CD4-positive, alpha-beta T cell treated with Interleukin-6 at 100 ng/mL for 8 hours (primary cell): ENCODE measurements at regions not wholly inside any gene's neighbourhood (a gene's known extent, or its start where the extent isn't known, plus 50 kb on each side); places are given as distances from the start of the nearest gene placed in this dataset.

Source experiments
- DNase-seq: peaks from one replicate; pipeline ENCODE4 v3.0.0-alpha.2; 2020; ENCODE audit warnings: mixed read lengths, low spot score

DNA sequence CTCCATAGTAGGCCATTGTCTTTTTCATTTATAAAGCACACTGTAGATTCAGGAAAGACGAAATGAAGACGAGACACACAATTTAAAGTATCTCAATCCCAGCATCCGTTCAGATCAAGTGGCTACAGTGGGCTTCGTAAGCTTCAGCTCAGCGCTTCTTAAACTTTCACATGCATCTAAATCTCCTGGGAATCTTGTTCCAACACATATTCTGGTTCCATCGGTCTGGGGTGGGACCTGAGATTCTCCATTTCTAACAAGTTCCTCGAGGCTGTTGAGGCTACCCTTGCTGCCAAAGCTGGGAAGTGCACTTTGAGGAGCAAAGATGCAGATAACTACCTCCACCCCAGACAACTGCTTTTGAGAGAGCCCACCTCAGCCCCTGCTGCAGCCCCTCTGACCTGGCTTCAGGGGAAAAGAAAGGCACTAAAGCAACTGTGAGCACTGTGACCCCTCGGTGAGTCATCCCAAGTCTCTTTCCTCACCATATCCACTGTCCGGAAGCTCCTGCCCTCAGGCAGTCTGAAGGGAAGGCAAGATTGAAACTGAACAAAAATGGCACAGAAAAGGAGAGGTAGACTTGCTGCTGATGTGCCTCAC is 201.1 kb upstream of the FBXO11 start:
- DNase-seq = no peak

DNA sequence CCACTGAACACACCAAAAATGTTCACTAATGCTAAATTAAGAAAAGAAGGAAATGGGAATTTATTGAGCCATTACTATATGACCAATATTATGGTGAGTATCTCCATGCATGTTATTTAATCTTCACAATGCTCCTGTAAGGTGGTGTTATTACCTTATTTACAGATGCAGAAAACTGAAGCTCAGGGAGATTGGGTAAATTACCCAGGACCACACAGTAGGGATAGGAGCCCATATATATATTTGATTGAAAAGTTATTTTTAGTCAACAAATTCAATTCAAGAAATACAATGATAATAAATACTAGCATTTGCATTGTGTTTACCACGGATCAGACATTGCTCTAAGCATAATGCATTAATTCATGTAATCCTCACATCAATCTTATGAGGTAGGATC is 202.2 kb upstream of the FBXO11 start:
- DNase-seq = no peak

DNA sequence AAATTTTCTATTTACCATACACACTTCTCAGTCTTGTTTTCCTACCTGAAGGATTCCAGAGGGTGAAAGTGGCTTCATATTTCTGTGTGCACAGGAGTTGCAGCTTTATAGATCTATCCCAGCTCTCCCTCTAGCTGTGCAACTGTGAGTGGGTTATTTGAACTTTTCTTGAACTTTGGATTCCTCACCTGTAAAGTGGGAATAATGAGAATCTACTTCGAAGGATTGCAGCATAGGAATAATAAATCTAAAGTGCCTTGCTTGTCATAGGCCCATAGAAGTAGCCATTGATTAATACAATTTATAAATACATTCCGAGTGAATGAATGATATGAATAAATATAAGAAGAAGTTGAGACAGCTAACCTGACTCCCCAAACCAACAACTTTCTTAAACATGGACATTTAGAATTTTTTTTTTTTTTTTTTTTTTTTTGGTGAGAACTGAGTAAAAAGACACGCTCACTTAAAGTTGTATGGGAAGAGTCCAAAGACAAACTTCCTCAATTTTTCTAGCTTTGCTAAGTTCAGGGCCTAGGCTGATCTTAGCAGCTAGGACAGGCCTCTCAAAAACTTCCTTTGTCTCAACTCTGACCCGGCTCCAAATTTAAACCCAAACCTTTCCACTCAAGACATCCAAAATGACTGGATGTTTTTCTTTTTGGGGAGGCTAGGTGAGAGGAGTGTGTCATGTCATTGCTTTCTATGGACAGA is 203.3 kb upstream of the FBXO11 start:
- no peak for DNase-seq

DNA sequence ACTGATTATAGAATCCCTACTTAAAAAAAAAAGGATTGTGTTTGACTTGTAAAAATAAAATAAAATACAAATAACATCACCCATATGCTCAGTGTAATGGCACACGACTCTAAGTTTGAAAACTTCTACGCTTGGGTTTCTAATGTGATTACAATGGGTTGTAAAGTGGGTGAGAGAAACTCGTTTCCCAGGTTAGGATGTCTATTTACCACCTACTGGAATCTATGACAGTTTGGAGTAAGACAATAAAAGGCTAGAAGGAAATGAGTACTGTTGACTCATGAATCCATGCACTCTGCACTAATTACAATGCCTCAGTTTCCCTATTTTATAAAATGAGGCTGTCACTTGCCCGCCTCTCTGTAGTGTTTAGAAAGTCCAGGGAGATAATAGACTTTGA is 204.0 kb upstream of the FOXN2 start:
- DNase-seq = no peak

DNA sequence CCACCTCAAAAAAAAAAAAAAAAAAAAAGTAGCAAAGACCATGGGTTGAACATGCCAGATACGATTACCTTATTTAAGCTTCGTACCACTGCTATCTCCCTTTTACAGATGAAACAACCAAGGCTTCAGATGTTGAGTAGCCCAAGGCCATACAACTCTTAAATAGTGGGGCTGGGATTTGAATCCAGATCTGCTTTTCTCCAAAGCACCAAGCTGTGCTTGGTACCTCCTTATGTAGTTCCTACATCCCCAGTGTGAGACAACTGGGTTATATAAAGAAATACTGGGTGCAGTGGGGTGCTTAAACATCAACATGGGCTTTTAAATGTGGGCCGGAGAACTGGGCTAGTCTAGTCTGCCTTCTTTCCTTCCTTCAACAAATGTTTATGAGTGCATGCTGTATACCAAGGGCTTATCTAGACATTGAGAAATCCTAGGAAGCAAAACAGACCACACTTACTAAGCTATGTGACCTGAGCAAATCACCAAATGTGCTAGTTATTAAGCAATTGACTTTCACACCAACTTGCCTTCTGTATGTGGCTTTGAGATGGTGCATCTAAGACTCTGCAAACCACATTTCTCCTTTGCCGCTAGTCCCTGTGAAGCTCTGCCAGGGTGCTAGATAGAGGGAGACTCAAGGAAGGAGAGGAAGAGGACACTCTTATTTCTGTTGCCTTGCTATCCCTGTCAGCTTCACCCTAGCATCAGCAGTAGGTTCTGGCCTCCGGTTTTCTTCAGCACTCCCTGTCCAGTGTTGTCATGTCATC is 201.4 kb upstream of the FOXN2 start:
- DNase-seq = no peak

DNA sequence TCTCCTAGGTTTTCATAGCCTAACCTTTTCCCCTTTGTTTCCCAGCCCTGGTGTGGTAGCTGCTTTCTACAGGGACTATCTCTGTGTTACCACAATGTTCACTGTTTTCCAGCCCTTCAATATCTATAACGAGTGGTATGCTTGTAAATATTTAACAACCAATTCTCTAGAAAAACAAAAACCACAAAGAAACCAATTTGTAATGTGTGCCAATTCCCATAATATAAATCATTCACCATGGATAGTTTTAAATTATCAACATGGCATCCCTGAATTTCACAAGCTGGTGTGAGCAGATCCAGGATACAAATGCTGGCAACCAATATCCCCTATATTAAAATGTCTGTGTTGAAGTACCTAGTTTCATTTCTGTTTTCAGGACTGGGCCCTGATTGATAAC is 200.7 kb upstream of the FOXN2 start:
- DNase-seq = no peak

DNA sequence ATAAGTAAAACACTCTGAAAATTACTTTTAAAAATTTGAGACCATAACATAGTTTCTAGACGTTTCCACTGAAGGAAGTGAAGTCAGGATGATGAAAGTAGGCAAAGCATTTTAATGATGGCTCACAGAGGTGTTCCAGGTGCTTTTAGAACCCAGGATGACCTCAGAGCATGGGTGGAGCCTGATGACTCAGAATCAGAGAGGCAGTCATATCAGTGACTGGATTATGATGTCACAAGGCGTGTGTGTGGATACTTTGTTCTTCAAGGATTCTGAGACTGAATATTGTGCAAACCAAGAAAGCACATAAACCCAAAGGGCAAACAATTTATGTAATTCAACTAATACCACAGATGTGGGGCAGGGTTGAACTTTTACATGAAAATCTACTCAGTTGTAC is 200.2 kb upstream of the FOXN2 start:
- peak; percentile 8 for DNase-seq

DNA sequence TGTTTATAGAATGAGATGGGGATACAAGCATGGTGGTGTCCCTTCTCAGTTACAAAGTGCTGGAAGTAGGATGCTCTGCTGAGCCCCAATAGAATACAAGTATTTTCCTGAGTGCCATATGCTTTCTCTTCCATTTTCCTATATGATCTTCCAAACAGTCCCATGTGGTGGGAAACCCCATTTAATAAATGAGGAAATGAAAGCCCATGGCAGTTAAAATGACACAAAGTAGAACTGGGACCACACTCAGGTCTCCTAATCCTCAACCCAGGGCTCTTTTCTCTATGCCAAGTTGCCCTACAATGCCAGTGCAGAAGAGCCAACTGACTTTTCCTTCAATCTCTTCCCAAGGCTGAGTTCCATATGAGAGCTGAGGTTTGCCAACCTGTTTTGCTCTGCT is 198.0 kb upstream of the FOXN2 start:
- DNase-seq = no peak

DNA sequence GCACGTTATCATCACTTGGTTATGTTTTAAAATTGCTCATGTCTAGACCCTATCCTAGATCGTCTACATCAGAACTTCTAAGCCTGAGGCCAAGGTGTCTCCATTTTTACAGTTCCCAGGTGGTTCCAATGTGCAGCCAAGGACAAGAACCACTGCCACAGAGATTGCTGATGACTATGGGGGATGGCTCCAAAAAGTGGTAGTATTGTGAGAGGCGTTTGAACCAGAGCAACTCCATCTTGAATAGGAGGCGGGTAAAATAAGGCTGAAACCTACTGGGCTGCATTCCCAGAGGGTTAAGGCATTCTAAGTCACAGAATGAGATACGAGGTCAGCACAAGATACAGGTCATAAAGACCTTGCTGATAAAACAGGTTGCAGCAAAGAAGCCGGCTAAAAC is 195.6 kb upstream of the FOXN2 start:
- no peak for DNase-seq

DNA sequence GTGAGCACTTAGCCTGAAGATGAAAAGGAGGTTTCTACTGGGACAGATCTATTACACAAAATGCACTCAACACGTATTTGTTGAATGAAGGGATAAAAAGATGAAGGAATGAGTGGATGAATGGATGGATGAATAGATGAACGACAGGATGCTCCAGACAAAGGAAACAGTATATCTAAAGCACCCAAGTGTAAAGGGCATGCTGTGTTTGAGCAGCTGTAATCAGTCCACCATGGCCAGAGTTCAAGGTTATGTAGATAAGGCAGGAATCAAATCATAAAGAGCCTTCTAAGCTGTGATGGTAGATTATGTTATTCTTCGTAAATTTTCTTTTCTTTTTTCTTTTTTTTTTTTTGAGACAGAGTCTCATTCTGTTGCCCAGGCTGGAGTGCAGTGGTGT is 194.4 kb upstream of the FOXN2 start:
- no peak for DNase-seq

DNA sequence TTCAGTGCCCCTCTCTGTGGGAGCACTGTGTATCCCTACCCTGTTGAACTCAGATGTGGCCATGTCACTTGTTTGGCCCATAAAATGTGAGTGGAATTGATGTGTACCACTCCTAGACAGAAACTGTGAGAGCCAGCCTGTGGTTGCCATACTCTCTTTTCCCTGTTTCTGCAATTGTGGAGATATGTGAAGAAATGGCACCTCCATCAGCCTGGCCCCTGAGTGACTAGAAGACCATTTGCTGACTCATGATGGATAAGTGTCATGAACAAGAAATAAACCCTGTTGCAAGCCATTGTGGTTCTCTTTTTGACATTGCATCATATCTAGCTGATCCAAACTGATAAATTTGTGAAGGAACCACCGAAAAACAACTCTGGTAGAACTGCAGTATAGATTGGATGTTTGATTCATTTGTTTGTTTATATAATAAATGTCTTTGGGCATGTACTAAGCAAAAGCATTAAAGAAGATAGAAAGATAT is 193.7 kb upstream of the FOXN2 start:
- DNase-seq = no peak

DNA sequence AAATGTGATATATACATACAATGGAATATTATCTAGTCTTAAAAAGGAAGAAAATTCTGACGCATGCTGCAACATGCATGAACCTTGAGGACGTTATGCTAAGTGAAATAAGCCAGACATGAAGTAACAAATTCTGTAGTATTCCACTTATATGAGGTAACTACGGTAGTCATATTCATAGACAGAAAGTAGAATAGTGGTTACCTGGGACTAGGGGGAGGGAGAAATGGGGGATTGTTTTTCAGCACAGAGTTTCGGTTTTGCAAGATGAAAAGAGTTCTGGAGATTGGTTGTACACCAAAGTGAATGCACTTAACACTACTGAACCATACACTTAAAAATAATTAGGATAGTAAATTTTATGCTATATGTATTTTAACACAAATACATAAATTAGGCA is 192.3 kb upstream of the FOXN2 start:
- no peak for DNase-seq

DNA sequence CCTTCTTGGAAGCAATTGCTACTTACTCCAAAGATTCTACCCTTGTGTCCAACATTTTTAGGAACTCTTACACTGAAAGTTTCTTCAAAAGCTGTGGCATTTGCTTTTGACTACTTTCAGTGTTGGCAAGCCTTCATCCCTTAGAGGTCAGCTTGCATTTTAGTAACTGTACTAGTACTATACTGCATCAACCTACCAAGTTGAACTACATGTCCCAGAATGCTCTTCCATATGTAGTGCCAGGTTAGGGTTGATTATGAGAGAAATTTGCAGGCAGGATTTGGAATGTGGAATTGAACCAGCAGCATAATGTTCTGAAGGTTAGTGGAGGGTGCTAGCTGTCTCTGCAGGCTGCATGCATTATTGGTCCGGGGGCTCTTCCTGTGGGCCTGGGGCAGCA is 189.9 kb upstream of the FOXN2 start:
- DNase-seq = no peak

DNA sequence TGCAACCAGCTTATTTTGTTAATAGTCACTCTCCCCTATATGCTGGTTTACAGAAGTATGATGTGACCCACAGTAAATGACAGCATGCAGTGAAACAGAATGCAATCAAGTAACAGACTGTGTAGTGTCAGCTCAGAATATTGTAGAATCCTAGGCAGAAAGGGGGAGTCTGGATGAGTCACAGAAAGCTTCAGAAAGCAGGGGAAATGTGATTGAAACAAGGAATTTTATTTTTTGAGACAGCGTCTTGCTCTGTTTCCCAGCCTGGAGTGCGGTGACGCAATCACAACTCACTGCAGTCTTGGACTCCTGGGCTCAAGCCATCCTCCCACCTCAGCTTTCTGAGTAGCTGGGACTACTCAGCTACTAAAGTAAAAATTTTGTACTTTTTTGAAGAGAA is 188.3 kb upstream of the FOXN2 start:
- DNase-seq = no peak

DNA sequence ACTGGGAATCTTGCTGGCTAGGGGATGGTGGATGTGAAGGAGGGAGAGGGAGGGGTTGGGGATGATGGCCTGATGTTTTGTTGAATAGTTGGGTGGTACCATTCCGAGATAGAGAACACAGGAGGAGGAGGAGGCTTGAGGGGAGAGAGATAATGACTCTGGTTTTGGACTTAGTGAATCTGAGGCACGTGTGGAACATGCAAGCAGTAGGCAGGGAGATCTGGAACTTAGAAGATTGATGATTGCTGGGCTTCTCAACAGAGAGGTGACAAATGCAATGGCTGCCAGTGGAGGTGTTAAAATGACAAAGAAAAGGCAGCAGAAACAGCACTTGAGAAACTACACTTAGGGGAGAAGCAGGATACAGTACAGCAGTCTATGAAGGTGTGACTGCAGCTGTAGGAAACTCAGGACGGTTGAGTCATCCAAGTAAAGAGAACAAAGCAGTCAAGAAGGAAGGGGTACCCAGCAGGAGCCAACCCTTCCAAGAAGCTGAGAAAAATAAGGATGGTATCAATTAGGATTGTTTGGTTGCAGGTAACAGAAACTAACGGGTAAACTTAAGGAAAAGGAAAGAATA is 186.8 kb upstream of the FOXN2 start:
- no peak for DNase-seq

DNA sequence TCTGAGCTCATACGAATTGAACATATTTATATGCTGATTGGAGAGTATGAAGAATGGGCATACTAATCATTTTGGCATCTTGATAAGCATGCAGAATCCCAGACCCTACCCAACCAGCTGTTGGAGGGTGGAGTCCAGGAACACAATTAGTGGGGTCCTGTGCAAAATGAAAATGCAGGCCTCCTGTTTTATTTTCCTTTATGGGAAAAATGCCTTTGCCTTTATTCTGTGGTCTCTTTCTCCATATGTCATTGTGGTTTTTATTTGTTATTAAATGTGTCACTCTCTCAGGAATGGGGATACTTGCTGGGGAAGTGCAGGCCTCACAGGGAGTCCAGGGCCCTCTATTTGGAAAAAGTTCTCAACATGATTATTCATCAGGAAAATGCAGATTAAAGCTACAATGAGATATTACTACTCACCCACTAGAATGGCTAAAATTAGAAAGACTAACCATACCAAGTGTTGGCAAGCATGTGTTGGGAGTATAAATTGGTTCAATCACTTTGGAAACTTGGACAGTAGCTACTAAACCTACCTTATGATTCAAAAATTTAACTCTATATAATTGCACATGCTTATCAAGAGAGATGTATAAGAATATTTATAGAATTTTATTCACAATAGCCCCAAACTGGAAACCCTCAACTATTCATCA is 185.1 kb upstream of the FOXN2 start:
- no peak for DNase-seq

DNA sequence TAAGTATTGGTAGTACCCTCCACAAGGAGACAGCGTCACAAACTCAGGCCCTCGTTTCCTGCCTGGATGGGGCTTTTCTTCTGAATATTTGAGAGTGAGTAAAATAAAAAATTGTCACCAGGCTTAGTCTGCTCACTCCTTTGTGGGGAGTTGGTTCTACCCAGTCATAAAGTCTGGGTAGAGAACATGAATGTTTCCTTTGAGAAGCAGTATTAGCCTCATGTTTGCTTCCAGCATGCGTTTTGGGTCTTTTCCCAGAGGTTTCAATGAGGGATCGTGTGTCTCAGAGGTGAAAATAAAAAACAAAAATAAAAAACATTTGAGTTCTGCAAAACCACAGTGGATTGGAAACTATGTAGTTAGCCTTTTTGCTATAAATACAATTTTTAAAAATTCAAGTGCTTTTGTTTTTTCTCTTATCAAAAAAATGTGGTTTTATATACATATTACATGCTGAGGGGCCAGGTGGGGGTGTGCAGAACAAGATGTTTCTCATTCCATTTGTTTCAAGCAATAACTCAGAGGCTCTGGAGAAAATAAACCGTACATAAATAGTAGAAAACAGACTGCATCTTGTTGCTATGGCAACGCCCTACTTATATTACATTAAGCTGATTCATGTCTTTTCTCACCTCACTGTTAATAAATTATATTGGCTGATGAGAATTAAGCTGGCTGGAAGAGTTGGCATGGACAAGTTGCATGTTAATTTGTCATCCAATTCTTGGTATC is 182.8 kb upstream of the FOXN2 start:
- peak; percentile 14 for DNase-seq

DNA sequence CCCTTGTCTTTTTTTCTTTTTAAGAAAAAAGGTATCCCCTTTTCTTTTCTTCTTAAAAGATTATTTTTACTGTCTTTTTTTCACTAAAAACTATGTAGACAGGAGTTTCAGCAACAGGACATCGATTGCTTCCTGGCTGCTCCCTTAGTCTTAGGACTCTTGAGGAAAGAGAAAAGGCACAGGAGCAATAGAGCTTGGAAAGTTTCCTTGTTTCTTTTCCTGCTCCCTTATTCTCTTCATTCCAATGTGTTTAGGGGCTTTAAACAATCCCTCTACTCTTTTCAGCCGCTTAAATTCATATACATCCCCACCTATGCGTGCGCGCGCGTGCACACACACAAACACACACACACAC is 182.2 kb upstream of the FOXN2 start:
- DNase-seq = no peak

DNA sequence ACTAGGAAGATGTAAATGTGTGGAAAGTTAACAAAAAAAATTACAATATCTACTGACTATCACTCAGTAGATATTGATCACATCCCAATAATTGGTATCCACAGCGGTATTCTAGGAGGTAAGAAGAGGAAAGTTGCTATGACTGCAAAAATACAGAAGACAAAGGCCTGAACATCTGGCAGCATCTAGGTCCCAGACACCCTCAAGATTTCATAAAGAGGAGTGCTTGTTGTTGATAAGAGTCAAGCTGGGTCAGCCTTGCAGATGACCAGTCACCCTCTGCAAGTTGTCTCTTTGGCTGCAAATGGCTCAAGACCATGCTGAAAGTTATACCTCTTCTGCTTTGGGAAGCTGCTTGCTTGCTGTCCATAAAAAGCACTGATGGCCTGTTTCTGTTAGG is 179.8 kb upstream of the FOXN2 start:
- no peak for DNase-seq

DNA sequence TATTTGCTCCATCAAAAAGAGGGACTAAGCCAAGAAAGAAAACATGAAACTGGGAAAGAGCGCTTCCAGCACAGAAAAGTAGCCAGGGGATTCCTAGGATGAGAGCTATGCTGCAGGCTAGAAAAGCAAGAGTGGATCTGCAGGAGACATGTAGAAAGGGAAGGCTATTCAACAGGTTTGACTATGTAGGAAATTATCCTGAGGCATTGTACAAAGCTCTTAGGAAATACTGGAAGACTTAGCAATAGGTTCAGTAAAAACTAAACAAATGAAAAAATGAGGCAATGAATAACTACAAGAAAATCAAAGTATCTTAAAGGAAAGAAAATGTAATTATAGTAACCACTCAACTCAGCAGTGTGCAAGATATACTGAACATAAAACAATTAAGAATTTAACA is 178.7 kb upstream of the FOXN2 start:
- DNase-seq = no peak

DNA sequence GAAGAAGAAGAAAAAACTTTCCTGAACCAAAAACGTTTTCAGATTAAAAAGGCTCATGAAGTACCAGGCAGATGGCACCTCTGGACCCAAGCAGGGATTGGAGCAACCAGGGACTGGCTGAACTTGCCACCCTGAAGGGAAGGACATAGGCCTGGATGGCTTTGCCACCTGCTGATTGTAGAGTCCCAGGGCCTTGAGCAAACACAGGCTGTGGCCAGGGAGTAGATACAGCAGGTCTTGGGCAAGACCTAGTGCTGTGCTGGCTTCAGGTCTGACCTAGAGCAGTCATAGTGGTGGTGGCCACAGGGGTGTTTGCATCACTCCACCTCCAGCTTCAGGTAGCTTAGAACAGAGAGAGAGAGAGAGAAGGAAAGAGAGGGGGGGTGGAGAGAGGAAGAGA is 176.7 kb upstream of the FOXN2 start:
- DNase-seq = no peak

DNA sequence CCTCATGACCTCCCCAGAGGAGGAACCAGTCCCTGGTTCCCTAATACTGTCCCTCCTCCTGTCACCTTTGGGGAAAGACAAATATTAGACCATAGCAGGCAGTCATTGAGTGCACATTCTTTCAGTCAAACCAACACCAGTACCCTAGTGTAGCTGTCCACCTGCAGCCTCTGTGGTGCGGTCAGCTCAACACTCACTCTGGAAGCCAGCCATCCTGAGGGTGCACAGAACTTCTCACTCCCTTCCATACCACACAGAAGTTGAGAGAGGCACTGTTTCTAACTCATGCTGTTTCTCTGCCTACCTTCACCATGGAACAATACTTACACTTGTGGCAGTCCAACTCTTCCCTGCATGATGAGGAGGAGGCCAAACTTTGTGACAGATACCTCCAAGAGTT is 175.6 kb upstream of the FOXN2 start:
- no peak for DNase-seq
